K562 (cell line): ENCODE measurements at regions not wholly inside any gene's neighbourhood (a gene's known extent, or its start where the extent isn't known, plus 50 kb on each side); places are given as distances from the start of the nearest gene placed in this dataset.

Source experiments
- BRF1 ChIP-seq: IDR thresholded peaks from 3 replicates; pipeline ENCODE4 v1.6.1; 2011; ENCODE audit warnings: borderline replicate concordance, mild to moderate bottlenecking; ENCODE audit not compliant: insufficient read length; ENCODE audit errors: extremely low read depth
- CHD2 ChIP-seq: IDR thresholded peaks from 2 replicates; pipeline ENCODE4 v1.6.1; 2011; ENCODE audit warnings: low read depth, low read length
- ELF4 ChIP-seq: fragments of 450-650 bp; formaldehyde crosslinking; IDR thresholded peaks from 2 replicates; pipeline ENCODE4 v1.4.0; 2022; ENCODE audit warnings: missing genetic modification characterization
- ETV6 ChIP-seq, 3 experiments: fragments of 150-350 bp in 1 of 3; sonication (generic) in 1 of 3; formaldehyde crosslinking in 1 of 3; IDR thresholded peaks; 2 replicates each; pipeline versions ENCODE4 v1.6.1 to v1.8.0; 2014 to 2022; ENCODE audit warnings: borderline replicate concordance in 2 of 3, low read depth in 2 of 3, antibody characterized with exemption in 1 of 3, low read length in 1 of 3, mild to moderate bottlenecking in 1 of 3, missing genetic modification reagents in 1 of 3
- POLR2A ChIP-seq: fragments of 450-650 bp; conservative IDR thresholded peaks from 2 replicates; pipeline ENCODE4 v1.6.1; 2016
- XRCC4 ChIP-seq: IDR thresholded peaks from one replicate; pipeline ENCODE4 v1.6.1; 2011; ENCODE audit not compliant: insufficient read depth, insufficient read length; ENCODE audit errors: extremely low read depth
- XRCC5 ChIP-seq: fragments of 200-400 bp; formaldehyde crosslinking; IDR thresholded peaks from 2 replicates; pipeline ENCODE4 v1.6.1; 2017; ENCODE audit warnings: low read depth, mild to moderate bottlenecking, low read length
- YY1 ChIP-seq, 3 experiments: IDR thresholded peaks; 2 replicates each; pipeline ENCODE4 v1.6.1; 2011; ENCODE audit warnings: low read length in 2 of 3, mild to moderate bottlenecking in 2 of 3, moderate library complexity in 2 of 3, borderline replicate concordance in 1 of 3, control low read depth in 1 of 3, low read depth in 1 of 3; ENCODE audit not compliant: insufficient read depth in 3 of 3, insufficient replicate concordance in 2 of 3, control insufficient read depth in 1 of 3, insufficient read length in 1 of 3; ENCODE audit errors: extremely low read depth in 1 of 3
- ZZZ3 ChIP-seq: fragments of 450-650 bp; IDR thresholded peaks from 2 replicates; pipeline ENCODE4 v1.6.1; 2016; ENCODE audit warnings: antibody characterized with exemption, mild to moderate bottlenecking, moderate library complexity
- TF ChIP-seq, protein P1 (sequence below): fragments of 450-650 bp; IDR thresholded peaks from 2 replicates; pipeline ENCODE4 v1.6.1; 2016; ENCODE audit warnings: mild to moderate bottlenecking
- TF ChIP-seq, protein P2 (sequence below): sonication (generic); formaldehyde crosslinking; IDR thresholded peaks from 2 replicates; pipeline ENCODE4 v1.8.0; 2023; ENCODE audit warnings: mild to moderate bottlenecking, missing genetic modification reagents
- TF ChIP-seq, protein P3 (sequence below): fragments of 250-450 bp; sonication (Bioruptor Pico); IDR thresholded peaks from 2 replicates; pipeline ENCODE4 v1.8.0; 2021; ENCODE audit warnings: moderate library complexity, mild to moderate bottlenecking, inconsistent platforms

GRCh38 chr13:99055281-99055680, 77.4 kb upstream of the DOCK9 start:
- TF ChIP-seq POLR2A (no peak), BRF1 (no peak), YY1 (IDR thresholded peaks at IDR 0.05; ENCODE audit: borderline replicate concordance in 1 of 3, control insufficient read depth in 1 of 3, extremely low read depth in 1 of 3, insufficient read depth in 3 of 3, insufficient read length in 1 of 3, insufficient replicate concordance in 2 of 3, low read depth in 1 of 3, low read length in 2 of 3) (no peak), ELF4 (CRISPR knock-in tag) (no peak), ZZZ3 (no peak), CHD2 (no peak), ETV6 (IDR thresholded peaks at IDR 0.05; ENCODE audit: borderline replicate concordance in 1 of 2, low read depth in 2 of 2, low read length in 1 of 2) (no peak), ETV6 (CRISPR knock-in tag; IDR thresholded peaks at IDR 0.05; ENCODE audit: borderline replicate concordance) (no peak), XRCC5 (no peak), XRCC4 (no peak)
- TF ChIP-seq, protein P1, sequence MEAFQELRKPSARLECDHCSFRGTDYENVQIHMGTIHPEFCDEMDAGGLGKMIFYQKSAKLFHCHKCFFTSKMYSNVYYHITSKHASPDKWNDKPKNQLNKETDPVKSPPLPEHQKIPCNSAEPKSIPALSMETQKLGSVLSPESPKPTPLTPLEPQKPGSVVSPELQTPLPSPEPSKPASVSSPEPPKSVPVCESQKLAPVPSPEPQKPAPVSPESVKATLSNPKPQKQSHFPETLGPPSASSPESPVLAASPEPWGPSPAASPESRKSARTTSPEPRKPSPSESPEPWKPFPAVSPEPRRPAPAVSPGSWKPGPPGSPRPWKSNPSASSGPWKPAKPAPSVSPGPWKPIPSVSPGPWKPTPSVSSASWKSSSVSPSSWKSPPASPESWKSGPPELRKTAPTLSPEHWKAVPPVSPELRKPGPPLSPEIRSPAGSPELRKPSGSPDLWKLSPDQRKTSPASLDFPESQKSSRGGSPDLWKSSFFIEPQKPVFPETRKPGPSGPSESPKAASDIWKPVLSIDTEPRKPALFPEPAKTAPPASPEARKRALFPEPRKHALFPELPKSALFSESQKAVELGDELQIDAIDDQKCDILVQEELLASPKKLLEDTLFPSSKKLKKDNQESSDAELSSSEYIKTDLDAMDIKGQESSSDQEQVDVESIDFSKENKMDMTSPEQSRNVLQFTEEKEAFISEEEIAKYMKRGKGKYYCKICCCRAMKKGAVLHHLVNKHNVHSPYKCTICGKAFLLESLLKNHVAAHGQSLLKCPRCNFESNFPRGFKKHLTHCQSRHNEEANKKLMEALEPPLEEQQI = no peak
- TF ChIP-seq, protein P2, sequence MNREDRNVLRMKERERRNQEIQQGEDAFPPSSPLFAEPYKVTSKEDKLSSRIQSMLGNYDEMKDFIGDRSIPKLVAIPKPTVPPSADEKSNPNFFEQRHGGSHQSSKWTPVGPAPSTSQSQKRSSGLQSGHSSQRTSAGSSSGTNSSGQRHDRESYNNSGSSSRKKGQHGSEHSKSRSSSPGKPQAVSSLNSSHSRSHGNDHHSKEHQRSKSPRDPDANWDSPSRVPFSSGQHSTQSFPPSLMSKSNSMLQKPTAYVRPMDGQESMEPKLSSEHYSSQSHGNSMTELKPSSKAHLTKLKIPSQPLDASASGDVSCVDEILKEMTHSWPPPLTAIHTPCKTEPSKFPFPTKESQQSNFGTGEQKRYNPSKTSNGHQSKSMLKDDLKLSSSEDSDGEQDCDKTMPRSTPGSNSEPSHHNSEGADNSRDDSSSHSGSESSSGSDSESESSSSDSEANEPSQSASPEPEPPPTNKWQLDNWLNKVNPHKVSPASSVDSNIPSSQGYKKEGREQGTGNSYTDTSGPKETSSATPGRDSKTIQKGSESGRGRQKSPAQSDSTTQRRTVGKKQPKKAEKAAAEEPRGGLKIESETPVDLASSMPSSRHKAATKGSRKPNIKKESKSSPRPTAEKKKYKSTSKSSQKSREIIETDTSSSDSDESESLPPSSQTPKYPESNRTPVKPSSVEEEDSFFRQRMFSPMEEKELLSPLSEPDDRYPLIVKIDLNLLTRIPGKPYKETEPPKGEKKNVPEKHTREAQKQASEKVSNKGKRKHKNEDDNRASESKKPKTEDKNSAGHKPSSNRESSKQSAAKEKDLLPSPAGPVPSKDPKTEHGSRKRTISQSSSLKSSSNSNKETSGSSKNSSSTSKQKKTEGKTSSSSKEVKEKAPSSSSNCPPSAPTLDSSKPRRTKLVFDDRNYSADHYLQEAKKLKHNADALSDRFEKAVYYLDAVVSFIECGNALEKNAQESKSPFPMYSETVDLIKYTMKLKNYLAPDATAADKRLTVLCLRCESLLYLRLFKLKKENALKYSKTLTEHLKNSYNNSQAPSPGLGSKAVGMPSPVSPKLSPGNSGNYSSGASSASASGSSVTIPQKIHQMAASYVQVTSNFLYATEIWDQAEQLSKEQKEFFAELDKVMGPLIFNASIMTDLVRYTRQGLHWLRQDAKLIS (CRISPR knock-in tag) = no peak
- TF ChIP-seq, protein P3, sequence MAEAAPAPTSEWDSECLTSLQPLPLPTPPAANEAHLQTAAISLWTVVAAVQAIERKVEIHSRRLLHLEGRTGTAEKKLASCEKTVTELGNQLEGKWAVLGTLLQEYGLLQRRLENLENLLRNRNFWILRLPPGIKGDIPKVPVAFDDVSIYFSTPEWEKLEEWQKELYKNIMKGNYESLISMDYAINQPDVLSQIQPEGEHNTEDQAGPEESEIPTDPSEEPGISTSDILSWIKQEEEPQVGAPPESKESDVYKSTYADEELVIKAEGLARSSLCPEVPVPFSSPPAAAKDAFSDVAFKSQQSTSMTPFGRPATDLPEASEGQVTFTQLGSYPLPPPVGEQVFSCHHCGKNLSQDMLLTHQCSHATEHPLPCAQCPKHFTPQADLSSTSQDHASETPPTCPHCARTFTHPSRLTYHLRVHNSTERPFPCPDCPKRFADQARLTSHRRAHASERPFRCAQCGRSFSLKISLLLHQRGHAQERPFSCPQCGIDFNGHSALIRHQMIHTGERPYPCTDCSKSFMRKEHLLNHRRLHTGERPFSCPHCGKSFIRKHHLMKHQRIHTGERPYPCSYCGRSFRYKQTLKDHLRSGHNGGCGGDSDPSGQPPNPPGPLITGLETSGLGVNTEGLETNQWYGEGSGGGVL (CRISPR knock-in tag) = no peak
